GM21447 (cell line): ENCODE measurements at regions not wholly inside any gene's neighbourhood (a gene's known extent, or its start where the extent isn't known, plus 50 kb on each side); places are given as distances from the start of the nearest gene placed in this dataset.
"Not testable (repeated sequence)": the region's sequence is repeated elsewhere in the genome, so short reads cannot be mapped to it uniquely, and the experiment has no call there.

Experiments
- ATAC-seq: cut with Tn5 transposase; IDR thresholded peaks from one replicate; pipeline ENCODE4 v1.9.1; 2021; ENCODE audit not compliant: unreplicated experiment

GRCh38 chr17:71494062-71494855 lies 626.6 kb upstream of the SOX9 start:
- no peak for ATAC-seq

- no peak for ATAC-seq
These were observed 625.4 kb upstream of the SOX9 start for GRCh38 chr17:71495420-71495819.

GRCh38 chr17:71496552-71496951 lies 624.3 kb upstream of the SOX9 start:
- ATAC-seq = no peak

GRCh38 chr17:71500761-71501555 lies 619.9 kb upstream of the SOX9 start:
- ATAC-seq = no peak

- no peak for ATAC-seq
These were observed 619.1 kb upstream of the SOX9 start for GRCh38 chr17:71501711-71502110.

GRCh38 chr17:71502443-71502842 lies 618.4 kb upstream of the SOX9 start:
- ATAC-seq = no peak

- no peak for ATAC-seq
These were observed 616.9 kb upstream of the SOX9 start for GRCh38 chr17:71503710-71504465.

- no peak for ATAC-seq
These were observed 615.6 kb upstream of the SOX9 start for GRCh38 chr17:71505200-71505599.

GRCh38 chr17:71505981-71506380 lies 614.8 kb upstream of the SOX9 start:
- no peak for ATAC-seq

GRCh38 chr17:71511266-71511995 lies 609.4 kb upstream of the SOX9 start:
- no peak for ATAC-seq

- not testable (repeated sequence) for ATAC-seq
These were observed 607.1 kb upstream of the SOX9 start for GRCh38 chr17:71513725-71514124.

GRCh38 chr17:71516149-71516548 lies 604.7 kb upstream of the SOX9 start:
- ATAC-seq = no peak

GRCh38 chr17:71519285-71519684 lies 601.5 kb upstream of the SOX9 start:
- ATAC-seq = no peak

GRCh38 chr17:71521724-71522123 lies 599.1 kb upstream of the SOX9 start:
- ATAC-seq = no peak

GRCh38 chr17:71522383-71522782 lies 598.4 kb upstream of the SOX9 start:
- no peak for ATAC-seq

GRCh38 chr17:71527311-71527710 lies 593.5 kb upstream of the SOX9 start:
- no peak for ATAC-seq

GRCh38 chr17:71528210-71528609 lies 592.6 kb upstream of the SOX9 start:
- no peak for ATAC-seq

- ATAC-seq = no peak
These were observed 590.6 kb upstream of the SOX9 start for GRCh38 chr17:71530248-71530647.

GRCh38 chr17:71535321-71535720 lies 585.5 kb upstream of the SOX9 start:
- no peak for ATAC-seq

- ATAC-seq = no peak
These were observed 574.4 kb upstream of the SOX9 start for GRCh38 chr17:71546419-71546818.

GRCh38 chr17:71547904-71548303 lies 572.9 kb upstream of the SOX9 start:
- ATAC-seq = no peak
